ENCODE measurements at regions not wholly inside any gene's neighbourhood (a gene's known extent, or its start where the extent isn't known, plus 50 kb on each side); places are given as distances from the start of the nearest gene placed in this dataset.

DNA sequence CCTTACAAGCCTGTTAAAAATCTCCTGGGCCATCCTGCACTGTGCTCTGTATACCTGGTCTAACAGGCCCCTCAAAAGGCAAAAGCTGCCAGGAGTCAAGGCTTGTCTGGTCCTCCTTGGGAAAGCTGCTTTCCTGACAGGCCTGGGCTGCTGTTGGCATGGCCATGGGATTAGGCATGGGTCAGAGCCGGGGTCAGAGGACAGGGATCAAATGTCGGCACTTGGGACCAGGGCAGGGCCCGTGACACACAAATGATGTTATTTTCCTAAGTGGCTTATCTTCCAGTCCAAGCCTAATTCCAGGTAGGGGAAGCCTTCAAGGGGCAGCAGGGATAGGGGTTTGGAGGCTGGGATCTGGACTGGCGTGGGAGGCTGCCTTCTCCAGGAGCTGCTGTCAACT lies 191.5 kb upstream of the GPR26 start:
- in situ Hi-C loops (cut with HindIII; ENCODE audit: low sequenced_read_pairs) = no loop called here
- TF ChIP-seq, protein P1, sequence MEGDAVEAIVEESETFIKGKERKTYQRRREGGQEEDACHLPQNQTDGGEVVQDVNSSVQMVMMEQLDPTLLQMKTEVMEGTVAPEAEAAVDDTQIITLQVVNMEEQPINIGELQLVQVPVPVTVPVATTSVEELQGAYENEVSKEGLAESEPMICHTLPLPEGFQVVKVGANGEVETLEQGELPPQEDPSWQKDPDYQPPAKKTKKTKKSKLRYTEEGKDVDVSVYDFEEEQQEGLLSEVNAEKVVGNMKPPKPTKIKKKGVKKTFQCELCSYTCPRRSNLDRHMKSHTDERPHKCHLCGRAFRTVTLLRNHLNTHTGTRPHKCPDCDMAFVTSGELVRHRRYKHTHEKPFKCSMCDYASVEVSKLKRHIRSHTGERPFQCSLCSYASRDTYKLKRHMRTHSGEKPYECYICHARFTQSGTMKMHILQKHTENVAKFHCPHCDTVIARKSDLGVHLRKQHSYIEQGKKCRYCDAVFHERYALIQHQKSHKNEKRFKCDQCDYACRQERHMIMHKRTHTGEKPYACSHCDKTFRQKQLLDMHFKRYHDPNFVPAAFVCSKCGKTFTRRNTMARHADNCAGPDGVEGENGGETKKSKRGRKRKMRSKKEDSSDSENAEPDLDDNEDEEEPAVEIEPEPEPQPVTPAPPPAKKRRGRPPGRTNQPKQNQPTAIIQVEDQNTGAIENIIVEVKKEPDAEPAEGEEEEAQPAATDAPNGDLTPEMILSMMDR (IDR thresholded peaks at IDR 0.05; ENCODE audit: low read depth, low read length, missing control alignments) = no peak
- H3K4me3 ChIP-seq (ENCODE audit: low read depth, low read length) = no peak overlapping the region
- DNase-seq (ENCODE audit: low read depth) = no peak

DNA sequence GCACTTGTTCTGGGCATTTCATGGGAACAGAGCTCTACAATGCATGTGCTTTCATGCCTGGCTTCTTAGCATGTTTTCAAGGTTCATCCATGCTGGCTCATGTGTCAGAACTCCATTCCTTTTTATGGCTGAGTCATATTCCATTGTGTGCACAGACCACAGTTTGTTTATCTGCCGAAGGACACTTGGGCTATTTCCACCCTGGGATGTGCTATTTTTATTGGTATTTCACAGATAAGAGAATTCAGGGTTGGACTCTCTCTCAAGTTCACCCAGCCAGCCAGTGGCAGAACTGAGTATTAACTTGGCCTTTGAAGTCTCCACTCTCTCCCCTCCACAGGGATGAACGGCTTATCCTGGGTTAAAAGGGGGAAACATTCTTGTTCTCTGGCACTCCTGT lies 190.7 kb upstream of the GPR26 start:
- DNase-seq (ENCODE audit: low read depth) = no peak
- TF ChIP-seq, protein P1 (IDR thresholded peaks at IDR 0.05; ENCODE audit: low read depth, low read length, missing control alignments) = no peak
- no peak overlapping the region for H3K4me3 ChIP-seq (ENCODE audit: low read depth, low read length)
- in situ Hi-C loops (cut with HindIII; ENCODE audit: low sequenced_read_pairs) = no loop called here

DNA sequence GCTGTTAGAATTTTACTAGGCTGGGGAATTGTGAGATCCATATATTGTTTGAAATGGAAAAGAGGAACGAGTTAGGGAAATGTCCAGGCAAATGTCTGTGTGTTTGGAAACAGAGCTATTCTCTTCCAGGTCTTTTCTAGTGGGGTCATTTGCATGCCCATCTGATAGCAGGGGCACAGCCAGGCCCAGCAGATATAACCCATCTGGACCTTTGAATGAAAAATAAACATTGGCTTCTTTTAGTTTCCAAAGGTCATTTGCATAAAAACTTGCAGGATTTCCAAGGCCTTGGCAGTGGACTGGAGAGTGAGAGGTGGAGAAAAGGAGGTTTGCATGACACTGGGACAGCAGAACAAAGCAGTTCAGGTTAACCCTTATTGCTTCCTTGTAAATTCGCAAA lies 188.0 kb upstream of the GPR26 start:
- no peak for DNase-seq (ENCODE audit: low read depth)
- in situ Hi-C loops (cut with HindIII; ENCODE audit: low sequenced_read_pairs) = no loop called here
- TF ChIP-seq, protein P1 (IDR thresholded peaks at IDR 0.05; ENCODE audit: low read depth, low read length, missing control alignments) = no peak
- no peak overlapping the region for H3K4me3 ChIP-seq (ENCODE audit: low read depth, low read length)

DNA sequence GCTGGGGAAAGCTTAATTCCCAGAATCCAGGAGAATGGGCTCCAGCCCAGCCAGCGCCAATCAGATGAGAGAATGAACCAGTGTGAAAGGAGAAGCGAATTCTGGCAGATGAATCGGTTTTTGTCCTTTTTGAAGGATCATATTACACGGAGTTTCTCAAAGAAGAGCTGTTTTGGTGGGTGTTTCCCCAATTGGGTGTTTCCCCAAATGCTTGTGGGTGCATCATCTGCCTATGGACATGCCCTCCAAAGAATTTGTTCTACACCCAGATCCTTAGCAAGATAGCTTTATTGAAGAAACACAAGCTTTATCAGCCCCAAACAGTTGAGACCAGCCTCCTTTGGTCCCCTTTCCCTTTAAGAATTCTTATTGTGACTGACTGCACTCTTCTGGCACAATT lies 186.5 kb upstream of the GPR26 start:
- TF ChIP-seq, protein P1 (IDR thresholded peaks at IDR 0.05; ENCODE audit: low read depth, low read length, missing control alignments) = no peak
- DNase-seq (ENCODE audit: low read depth) = no peak
- in situ Hi-C loops (cut with HindIII; ENCODE audit: low sequenced_read_pairs) = no loop called here
- H3K4me3 ChIP-seq (ENCODE audit: low read depth, low read length) = no peak overlapping the region

DNA sequence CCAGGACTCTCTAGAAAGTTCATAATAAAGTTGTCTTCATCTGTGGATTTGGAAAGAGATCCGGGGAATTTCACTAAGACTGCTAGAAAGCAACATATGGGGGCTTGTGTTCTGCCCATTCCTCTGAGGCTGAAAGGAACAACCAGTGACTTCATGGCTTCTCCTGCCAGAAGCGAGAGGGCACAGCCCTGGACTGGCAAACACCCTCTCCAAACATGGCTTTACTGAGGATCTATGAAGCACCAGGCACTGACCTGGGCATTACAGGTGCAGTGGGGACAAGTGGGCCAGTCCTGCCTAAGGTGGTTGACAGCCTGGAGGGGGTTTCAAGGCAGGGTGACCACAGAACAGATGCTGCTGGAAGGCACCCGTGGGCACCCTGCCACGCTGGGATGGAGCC lies 185.8 kb upstream of the GPR26 start:
- no peak for DNase-seq (ENCODE audit: low read depth)
- H3K4me3 ChIP-seq (ENCODE audit: low read depth, low read length) = no peak overlapping the region
- TF ChIP-seq, protein P1 (IDR thresholded peaks at IDR 0.05; ENCODE audit: low read depth, low read length, missing control alignments) = no peak
- in situ Hi-C loops (cut with HindIII; ENCODE audit: low sequenced_read_pairs) = no loop called here

DNA sequence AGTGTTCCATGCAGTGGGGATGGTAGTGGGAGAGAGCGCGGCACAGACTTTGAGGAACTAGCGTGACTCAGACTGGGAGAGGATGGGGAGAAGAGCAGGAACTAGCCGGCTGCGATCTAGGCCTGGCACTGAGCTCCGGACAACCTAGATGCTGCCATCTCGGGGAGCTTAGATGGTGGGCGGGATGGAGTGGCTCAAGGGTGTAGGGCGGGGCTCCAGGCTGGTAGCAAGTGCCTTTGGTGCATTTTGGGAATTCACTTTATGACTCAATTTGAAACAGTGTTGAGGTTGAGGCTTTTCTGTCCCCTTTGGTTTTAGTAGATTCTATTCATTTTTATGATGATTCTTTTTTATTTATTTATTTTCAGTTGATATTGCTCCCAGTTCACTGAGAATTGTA lies 185.3 kb upstream of the GPR26 start:
- no peak for DNase-seq (ENCODE audit: low read depth)
- TF ChIP-seq, protein P1 (IDR thresholded peaks at IDR 0.05; ENCODE audit: low read depth, low read length, missing control alignments) = no peak
- in situ Hi-C loops (cut with HindIII; ENCODE audit: low sequenced_read_pairs) = no loop called here

DNA sequence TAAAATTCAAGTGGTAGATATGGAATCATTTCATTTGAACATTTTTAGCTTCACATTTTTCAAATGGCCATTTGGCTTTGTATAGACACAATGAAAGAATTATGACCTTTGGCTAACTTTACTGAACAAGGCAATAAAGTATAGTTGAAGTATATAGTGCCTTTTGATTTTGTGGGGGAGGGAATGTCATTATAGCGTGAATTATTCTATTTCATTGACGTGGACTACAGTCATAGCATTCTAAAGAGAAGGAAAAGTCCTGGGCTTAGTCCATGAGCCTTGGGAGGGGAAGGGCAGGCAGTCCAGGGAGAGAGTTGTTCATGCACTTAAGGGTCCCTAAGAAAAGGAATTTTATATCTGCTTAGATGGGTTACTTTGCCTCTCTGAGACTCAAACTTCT lies 181.4 kb upstream of the GPR26 start:
- in situ Hi-C loops (cut with HindIII; ENCODE audit: low sequenced_read_pairs) = no loop called here
- TF ChIP-seq, protein P1 (IDR thresholded peaks at IDR 0.05; ENCODE audit: low read depth, low read length, missing control alignments) = no peak
- DNase-seq (ENCODE audit: low read depth) = no peak

More for the DNA sequence above, 185.3 kb upstream of the GPR26 start:
- H3K4me3 ChIP-seq (ENCODE audit: low read depth, low read length) = no peak overlapping the region

More for the DNA sequence above, 181.4 kb upstream of the GPR26 start:
- no peak overlapping the region for H3K4me3 ChIP-seq (ENCODE audit: low read depth, low read length)

Data from astrocyte of the cerebellum (primary cell).